ENCODE measurements at regions not wholly inside any gene's neighbourhood (a gene's known extent, or its start where the extent isn't known, plus 50 kb on each side); places are given as distances from the start of the nearest gene placed in this dataset.
"Not testable (repeated sequence)": the region's sequence is repeated elsewhere in the genome, so short reads cannot be mapped to it uniquely, and the experiment has no call there.

DNA sequence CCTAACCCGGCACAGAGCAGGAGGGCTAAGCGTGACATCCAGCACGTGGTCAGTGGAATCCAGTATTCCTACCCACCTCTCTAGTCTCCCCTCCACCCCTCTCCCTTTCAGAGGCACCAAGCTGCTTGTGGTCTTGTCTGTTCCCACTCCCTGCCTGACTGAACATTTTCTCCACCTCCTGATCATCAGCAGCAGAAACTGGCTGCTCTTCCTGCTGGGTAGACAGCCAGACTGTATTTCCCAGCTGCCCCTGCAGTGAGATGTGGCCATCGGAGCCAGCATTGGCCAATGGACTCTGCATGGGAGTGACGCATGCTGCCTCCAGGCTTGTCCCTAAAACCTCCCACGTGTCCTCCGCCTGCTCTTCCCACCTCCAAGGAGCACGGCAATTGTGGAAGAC is 143.8 kb downstream of the OR4F15 start:
- DNase-seq; H3K4me3 ChIP-seq; H3K4me1 ChIP-seq; H3K27ac ChIP-seq; intact Hi-C loops (cut with DNase I); ATAC-seq; H3K36me3 ChIP-seq; H3K9me3 ChIP-seq; FAIRE-seq; H3K27me3 ChIP-seq: not testable (repeated sequence)
- WGBS, 2 donors = 43% methylated on average over 4 of the region's 8 CpGs; no CpG with 5 or more reads in 1 of the 2 donors

DNA sequence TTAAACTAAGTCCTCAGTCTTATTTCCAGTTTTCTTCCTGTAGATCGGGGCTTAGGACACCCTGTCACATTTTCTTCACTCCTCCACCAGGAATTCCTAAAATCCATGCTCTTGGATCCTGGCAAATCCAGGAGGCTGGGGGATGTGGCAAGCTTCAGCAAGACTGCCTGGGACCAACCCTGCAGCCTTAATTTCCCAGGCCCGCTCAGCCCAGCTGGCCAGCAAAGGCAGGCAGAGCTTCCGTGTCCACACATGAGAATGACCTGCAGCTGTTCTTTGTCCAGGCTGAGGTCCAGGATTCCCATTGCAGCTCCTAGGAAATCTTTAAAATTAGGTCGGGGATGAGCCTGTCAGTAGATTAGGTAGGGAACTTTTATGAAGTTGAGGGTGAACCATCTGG is 146.7 kb downstream of the OR4F15 start:
- H3K27me3 ChIP-seq; H3K4me3 ChIP-seq; H3K4me1 ChIP-seq; H3K36me3 ChIP-seq; FAIRE-seq; H3K27ac ChIP-seq; H3K9me3 ChIP-seq; ATAC-seq; intact Hi-C loops (cut with DNase I): not testable (repeated sequence)
- 53 to 66% methylated on average over 2 of the region's 4 CpGs for WGBS, 2 donors
- peak in 4 of 6 donors; percentile 14 to 74 (median 45) for DNase-seq

DNA sequence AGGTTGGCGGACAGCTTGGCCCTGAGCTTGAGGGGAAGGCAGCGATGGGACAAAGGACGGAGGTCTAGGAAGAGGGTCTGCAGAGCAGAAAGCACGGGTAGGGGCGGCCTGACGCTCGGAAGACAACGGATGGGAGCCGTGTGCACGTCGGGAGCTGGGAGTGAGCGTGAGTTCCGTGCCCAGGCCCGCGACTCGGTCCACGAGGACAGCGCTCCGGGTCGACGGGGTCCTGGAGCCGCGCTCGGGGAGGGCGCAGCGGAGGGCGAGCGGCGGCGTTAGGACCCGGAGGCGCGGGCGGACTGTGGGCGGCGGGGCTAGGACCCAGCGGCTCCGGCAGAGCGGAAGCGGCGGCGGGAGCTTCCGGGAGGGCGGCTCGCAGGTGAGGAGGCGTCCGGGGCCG is 149.3 kb downstream of the OR4F15 start:
- ATAC-seq; H3K27me3 ChIP-seq; FAIRE-seq; intact Hi-C loops (cut with DNase I); H3K4me1 ChIP-seq; H3K27ac ChIP-seq; H3K36me3 ChIP-seq; H3K9me3 ChIP-seq: not testable (repeated sequence)
- H3K4me3 ChIP-seq = peak overlapping the region in 1 of 4 donors; percentile 38
- WGBS, 2 donors = no CpG with 5 or more reads among the region's 48 CpGs
- DNase-seq = peak in 1 of 6 donors; percentile 9

DNA sequence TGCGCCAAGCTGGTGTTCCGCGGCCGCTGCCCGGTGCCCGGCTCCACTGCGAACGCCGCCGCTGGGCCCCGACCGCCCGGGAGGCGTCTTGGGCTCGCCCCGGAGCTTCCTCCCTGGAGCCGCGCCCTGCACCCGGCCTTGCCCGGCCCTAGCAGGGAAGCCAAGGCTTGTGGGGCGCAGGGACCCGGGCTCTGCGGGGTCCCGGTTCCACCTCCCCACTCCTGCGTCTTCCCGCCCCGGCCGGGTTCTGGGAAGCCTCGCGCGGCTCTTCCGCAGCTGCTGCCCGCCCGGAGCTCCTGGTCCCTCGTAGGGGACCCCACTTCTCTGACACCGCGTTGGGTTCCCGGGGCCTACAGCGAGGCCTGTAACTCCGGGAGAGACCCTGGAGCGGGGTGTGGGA is 149.8 kb downstream of the OR4F15 start:
- H3K9me3 ChIP-seq; FAIRE-seq; H3K4me1 ChIP-seq; H3K27ac ChIP-seq; DNase-seq; H3K36me3 ChIP-seq; intact Hi-C loops (cut with DNase I); ATAC-seq; H3K27me3 ChIP-seq: not testable (repeated sequence)
- H3K4me3 ChIP-seq = peak overlapping the region in 1 of 4 donors; percentile 40
- 0% methylated on average over 10 to 11 of the region's 41 CpGs for WGBS, 2 donors

DNA sequence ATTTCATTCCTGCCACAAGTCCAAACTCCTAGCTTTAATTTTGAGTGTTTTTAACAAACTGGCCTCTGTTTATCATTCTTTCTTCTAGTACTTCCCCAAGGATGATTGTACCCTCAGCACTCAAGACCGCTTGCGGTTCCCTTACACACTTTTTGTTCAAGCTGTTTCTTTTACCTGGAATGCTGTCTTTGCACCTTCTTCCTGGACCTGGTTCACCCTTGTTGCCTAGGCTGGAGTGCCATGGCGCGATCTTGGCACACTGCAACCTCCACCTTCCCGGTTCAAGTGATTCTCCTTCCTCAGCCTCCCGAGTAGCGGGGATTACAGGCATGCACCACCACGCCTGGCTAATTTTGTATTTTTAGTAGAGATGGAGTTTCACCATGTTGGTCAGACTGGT is 151.7 kb downstream of the OR4F15 start:
- H3K27ac ChIP-seq; ATAC-seq; H3K9me3 ChIP-seq; FAIRE-seq; intact Hi-C loops (cut with DNase I); H3K36me3 ChIP-seq; DNase-seq; H3K4me1 ChIP-seq; H3K4me3 ChIP-seq; H3K27me3 ChIP-seq: not testable (repeated sequence)
- 95 to 96% methylated on average over 6 of the region's 8 CpGs for WGBS, 2 donors

DNA sequence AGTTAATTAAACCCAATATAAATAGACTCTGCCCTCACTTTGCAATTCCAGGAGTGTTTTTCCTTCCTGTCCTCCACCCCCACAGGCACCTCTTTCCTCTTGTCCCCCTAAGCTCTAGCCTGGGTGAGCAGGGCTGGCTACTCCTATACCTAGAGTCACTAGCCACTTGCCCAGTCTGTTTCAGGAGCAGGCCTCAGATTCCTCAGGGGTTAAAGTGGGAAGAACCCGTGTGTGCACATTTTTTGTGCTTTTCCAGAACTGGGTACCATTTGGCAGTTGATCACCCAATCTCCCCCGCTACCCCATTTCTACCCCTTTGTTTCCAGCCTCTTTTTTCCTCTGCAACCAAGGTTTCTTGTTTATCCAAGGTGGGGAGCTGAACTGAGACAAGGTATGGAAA is 153.4 kb downstream of the OR4F15 start:
- DNase-seq = peak in 1 of 6 donors; percentile 6
- H3K9me3 ChIP-seq; H3K4me1 ChIP-seq; ATAC-seq; intact Hi-C loops (cut with DNase I); FAIRE-seq; H3K4me3 ChIP-seq; H3K27me3 ChIP-seq; H3K36me3 ChIP-seq; H3K27ac ChIP-seq: not testable (repeated sequence)
- 79 to 83% methylated on average over 2 of the region's 2 CpGs for WGBS, 2 donors

DNA sequence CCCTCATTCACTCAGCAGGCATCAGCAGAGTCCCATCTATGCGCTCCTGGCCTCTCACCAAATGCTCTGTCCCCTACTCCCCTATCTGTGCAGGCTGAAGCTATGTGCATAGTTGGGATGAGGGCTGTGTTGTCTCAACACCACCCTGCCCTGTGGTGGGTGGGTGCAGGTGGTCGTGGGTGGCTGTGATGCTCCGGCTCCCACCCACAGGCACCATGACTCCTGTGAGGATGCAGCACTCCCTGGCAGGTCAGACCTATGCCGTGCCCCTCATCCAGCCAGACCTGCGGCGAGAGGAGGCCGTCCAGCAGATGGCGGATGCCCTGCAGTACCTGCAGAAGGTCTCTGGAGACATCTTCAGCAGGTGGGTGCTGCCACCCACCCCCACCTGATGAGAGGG is 153.9 kb downstream of the OR4F15 start:
- H3K27ac ChIP-seq; ATAC-seq; H3K4me1 ChIP-seq; intact Hi-C loops (cut with DNase I); FAIRE-seq; H3K36me3 ChIP-seq; H3K9me3 ChIP-seq; H3K27me3 ChIP-seq; H3K4me3 ChIP-seq: not testable (repeated sequence)
- peak; percentile 3 to 83 (median 30) for DNase-seq
- WGBS, 2 donors = 95% methylated on average over 6 to 8 of the region's 8 CpGs

DNA sequence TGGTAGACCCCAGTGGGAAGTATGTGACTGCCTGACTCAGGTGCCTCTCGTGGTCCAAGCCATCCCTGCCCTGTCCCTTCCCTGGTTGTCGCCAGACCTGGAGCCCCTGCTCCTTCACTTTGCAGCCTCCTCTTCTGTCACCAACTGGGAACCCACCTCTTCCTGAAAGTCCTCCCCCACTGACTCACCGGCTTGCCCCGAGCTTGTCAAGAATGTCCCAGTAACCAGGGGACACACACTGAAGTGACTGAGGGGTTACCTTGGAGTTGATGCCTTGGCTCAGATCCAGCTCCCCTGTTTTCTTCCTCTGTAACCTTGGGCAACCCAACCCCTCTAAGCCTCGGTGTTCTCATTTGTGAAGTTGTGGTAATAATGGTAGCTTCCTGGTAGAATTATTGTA is 155.4 kb downstream of the OR4F15 start:
- H3K27ac ChIP-seq; intact Hi-C loops (cut with DNase I): not testable (repeated sequence)

DNA sequence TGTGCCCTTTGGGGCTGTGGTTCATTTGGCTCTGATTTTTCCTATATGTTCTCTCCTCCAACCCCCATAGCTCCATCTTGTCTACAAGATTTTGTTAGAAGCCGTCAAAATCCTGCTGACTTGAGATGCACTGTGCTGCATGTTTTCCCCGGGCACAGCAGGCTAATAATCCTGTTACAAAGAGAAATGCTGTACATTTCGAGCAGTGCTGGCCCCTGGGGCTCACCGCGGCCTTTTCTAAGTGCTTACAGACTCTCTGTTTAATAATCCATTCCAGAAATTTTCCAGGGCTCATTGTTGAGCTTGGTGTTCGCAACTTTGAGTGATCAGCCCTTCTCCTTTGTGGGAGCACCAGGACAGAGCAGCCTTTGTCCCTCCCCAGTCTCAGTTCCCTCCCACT is 158.6 kb downstream of the OR4F15 start:
- H3K27me3 ChIP-seq; H3K4me1 ChIP-seq; H3K4me3 ChIP-seq; H3K9me3 ChIP-seq; H3K27ac ChIP-seq; H3K36me3 ChIP-seq; ATAC-seq; FAIRE-seq; intact Hi-C loops (cut with DNase I): not testable (repeated sequence)
- DNase-seq = peak in 1 of 6 donors; percentile 7
- 83 to 92% methylated on average over 2 to 5 of the region's 6 CpGs for WGBS, 2 donors

More for the DNA sequence above, 155.4 kb downstream of the OR4F15 start:
- not testable (repeated sequence) for H3K4me3 ChIP-seq, H3K27me3 ChIP-seq, H3K36me3 ChIP-seq, ATAC-seq, FAIRE-seq, H3K4me1 ChIP-seq, H3K9me3 ChIP-seq
- WGBS, 2 donors = 83 to 92% methylated on average over 3 of the region's 5 CpGs
- DNase-seq = peak in 3 of 6 donors; percentile 24 to 69 (median 55)

DNA sequence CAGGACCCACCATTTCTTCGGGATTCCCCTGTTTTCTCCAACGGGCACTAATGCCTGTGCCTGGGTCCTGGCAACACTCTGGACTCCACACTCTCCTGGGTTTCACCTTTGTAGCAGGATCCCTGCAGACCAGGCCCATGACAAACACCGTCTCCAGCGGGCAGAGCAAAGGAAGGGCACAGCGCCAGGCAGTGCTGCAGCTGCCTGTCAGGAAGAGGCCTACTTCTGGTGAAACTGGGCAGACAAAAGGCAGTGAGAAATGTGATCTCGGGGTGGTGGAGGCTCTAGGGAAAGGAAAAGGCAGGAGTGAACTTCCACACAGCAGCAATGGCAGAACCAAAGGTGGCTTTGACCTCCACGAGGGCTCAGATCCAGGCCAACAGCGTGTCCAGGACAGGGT is 165.3 kb downstream of the OR4F15 start:
- intact Hi-C loops (cut with DNase I); FAIRE-seq: not testable (repeated sequence)

DNA sequence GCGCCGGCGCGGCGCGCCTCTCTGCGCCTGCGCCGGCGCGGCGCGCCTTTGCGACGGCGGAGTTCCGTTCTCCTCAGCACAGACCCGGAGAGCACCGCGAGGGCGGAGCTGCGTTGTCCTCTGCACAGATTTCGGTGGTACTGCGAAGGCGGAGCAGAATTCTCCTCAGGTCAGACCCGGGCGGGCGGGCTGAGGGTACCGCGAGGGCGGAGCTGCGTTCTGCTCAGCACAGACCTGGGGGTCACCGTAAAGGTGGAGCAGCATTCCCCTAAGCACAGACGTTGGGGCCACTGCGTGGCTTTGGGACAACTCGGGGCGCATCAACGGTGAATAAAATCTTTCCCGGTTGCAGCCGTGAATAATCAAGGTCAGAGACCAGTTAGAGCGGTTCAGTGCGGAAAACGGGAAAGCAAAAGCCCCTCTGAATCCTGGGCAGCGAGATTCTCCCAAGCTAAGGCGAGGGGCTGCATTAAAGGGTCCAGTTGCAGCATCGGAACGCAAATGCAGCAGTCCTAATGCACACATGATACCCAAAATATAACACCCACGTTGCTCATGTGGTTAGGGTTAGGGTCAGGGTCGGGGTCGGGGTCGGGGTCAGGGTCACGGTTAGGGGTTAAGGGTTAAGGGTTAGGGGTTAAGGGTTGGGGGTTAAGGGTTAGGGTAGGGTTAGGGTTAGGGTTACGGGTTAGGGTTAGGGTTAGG is 168.4 kb downstream of the OR4F15 start:
- WGBS, 2 donors = 70 to 81% methylated on average over 52 to 53 of the region's 53 CpGs
- H3K27me3 ChIP-seq; FAIRE-seq; intact Hi-C loops (cut with DNase I); H3K27ac ChIP-seq; H3K4me3 ChIP-seq; H3K4me1 ChIP-seq; H3K36me3 ChIP-seq; H3K9me3 ChIP-seq: not testable (repeated sequence)
- peak; percentile 31 to 82 (median 54) for ATAC-seq
- DNase-seq = peak in 5 of 6 donors; percentile 31 to 74 (median 37)

More for the DNA sequence above, 165.3 kb downstream of the OR4F15 start:
- H3K36me3 ChIP-seq, H3K27me3 ChIP-seq, ATAC-seq, H3K4me1 ChIP-seq, H3K9me3 ChIP-seq, H3K4me3 ChIP-seq, H3K27ac ChIP-seq: not testable (repeated sequence)
- peak in 1 of 6 donors; percentile 25 for DNase-seq
- WGBS, 2 donors = no CpG with 5 or more reads among the region's 8 CpGs

All from pancreas (tissue), 10 donors.